GM18861 (cell line): ENCODE measurements at regions not wholly inside any gene's neighbourhood (a gene's known extent, or its start where the extent isn't known, plus 50 kb on each side); places are given as distances from the start of the nearest gene placed in this dataset.
A peak's percentile ranks its signal among the peaks of the same experiment; 100 is the strongest.
"Not testable (repeated sequence)": the region's sequence is repeated elsewhere in the genome, so short reads cannot be mapped to it uniquely, and the experiment has no call there.

Experiments used
- ATAC-seq: cut with Tn5 transposase; IDR thresholded peaks from one replicate; pipeline ENCODE4 v1.9.1; 2021; ENCODE audit not compliant: unreplicated experiment

DNA sequence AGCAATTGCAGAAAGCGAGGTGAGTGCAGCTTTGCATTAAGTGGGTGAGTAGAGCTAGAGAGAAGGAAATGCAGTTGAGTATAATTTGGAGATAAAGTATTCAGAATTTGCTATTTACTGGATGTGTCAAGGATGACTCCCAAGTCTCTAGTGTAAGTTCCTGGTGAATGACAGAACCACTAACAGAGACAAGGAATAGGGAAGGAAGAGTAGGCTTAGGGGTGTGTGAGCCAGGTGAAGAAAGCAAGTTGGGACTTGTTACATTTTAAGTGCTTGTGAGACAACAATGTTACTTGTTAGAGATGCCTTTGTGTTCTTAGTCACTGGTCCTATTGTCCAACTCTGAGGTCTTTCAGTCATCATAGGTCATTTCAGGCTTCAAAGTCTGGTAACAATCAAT lies 70.8 kb downstream of the TBC1D26 start:
- ATAC-seq: not testable (repeated sequence)

DNA sequence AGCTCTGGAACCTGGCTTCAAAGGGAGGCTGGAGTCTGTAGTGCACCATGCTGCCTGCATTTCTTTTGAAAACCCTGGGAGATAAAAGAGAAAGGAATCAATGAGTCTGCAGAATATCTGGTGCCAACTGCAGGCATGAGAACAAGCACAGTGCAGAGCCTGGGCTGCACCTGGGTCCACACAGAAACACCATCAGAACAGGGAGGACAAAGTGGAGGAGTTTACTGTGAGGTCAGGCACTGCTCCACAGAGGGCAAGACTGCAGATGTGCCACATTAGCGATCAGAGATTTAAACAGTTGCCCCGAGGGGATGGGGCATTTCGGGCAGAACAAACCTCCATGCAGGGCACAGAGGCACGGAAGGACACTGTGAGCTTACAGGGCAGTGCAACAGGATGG lies 74.7 kb downstream of the TBC1D26 start:
- not testable (repeated sequence) for ATAC-seq

DNA sequence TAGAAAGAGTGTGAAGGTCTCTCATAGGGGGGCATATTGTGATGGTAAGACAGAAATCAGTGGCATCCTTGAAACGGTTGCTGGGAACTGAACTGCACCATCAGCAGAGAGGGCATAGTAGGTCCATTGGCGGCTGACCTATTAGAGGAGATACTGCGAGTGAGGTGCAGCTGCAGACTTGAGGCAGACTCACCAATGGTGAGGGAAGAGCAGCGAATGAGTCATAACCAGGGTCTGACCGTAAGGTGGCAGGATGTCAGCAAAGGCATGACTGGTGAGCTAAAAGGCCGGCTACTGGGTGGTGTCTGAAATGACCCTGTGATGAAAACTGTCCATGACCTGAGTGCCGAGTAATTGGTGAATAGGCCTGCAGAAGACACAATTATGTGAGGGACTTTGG lies 81.3 kb downstream of the TBC1D26 start:
- not testable (repeated sequence) for ATAC-seq

DNA sequence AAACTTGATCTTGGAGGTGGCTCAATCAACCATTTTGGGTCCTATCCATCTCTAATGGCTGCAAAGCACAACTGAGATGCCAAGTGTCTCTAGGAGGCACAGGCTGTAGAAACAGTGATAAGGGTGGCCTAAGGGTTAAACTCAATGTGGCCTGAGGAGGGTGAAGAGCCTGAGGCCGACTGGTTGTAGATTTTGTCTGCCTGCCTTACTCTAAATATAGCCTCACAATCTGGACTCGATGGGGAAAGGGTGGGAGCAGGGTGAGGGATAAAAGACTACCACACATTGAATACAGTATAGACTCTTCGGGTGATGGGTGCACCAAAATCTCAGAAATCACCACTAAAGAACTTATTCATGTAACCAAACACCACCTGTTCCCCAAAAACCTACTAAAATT lies 81.9 kb downstream of the TBC1D26 start:
- ATAC-seq: not testable (repeated sequence)

DNA sequence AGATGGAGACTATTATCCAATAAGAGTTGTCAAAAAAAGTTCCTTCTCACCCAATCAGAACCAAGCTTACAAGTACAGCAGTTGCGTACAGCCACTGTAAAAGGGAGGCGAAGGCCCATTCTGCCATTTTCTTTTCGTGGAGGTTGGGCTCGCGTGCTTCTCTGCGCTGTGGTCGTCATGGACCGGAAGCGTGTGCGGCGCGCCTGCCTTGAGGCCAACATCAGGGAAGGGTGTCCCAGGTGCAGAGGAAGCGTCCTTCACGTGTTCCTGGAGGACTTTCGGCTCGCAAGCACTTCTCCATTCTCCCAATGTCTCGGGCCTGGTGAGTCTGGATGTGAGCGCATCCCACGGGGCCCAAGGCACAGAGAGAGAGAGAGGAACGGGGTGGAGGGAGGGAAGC lies 85.8 kb downstream of the TBC1D26 start:
- ATAC-seq: not testable (repeated sequence)

DNA sequence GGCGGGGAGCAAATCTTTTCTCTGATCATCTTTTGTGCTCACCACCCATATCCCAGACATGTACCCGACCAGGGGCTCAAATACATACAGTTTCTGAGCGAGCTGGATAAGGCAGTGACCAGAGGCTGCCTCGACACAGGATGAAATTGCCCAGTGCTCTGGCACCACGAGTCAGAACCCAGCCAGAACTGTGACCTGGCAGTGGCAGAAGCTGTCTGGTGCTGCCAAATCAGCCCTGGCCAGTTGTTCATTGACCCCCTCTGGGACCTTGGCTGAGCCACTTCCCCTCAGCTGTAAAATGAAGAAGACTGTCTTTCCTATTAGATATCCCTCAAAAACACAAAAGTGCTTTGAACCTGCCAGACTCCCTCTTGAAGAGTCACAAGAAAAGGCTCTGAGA lies 90.2 kb downstream of the TBC1D26 start:
- ATAC-seq: not testable (repeated sequence)

DNA sequence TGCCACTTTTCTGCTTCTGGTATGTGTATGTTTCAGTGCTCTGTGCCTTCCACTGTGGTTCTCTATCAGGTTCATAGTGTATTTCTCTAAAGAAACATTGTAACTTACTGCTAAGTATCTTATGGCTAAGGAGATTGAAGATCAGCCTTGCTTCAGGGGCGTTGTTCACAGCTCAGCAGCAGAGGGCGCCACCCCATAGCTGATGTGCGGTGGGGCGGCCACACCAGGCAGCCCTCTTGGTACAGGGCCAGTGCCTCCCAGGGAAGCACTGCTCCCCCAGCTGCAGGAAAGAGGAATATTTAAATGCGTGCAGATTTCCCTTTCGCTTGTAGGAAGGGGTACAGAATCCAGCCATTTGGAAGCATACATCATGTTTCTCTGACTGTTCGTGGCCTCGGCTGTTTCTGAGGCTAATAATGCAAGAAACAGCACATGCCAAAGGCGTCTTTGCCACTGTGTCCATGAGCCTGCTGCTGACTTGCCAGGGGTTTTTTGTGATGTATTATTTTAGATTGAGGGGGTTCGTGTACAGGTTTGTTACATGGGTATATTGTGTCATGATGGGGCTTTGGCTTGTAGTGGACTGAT lies 96.7 kb downstream of the TBC1D26 start:
- ATAC-seq: peak; percentile 35

DNA sequence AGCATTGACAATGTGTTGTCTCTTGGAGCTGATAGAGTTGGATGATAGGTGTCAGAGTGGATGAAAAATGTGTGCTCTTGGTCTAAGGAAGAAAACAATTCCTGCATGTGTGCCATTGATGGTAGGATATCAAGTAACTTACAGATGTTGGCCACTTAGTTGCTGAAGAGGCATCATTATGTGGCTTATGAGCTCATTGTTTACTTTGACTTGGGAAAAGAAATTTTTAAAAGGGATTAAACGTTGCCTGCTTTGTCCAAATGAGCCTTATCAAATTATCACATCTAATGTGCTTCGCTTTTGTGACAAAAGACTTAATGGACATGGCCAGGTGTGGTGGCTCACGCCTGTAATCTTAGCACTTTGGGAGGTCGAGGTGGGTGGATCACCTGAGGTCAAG lies 98.1 kb downstream of the TBC1D26 start:
- ATAC-seq: not testable (repeated sequence)

DNA sequence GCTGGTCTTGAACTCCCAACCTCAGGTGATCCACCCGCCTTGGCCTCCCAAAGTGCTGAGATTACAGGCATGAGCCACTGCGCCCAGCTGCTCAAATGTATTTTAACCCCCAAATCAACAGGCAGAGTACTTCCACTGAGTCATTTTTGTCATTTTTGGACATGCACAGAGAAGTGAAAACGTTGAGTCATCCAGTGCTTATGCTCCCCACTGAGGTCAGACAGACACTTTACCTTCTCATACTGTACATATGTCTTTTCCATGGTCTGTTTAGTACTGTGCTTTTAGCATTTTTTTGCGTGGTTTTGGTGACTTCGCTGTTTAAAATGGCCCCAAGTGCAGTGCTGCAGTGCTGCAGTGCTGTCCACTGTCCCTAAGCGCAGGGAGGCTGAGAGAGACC lies 99.1 kb downstream of the TBC1D26 start:
- ATAC-seq: peak; percentile 91

DNA sequence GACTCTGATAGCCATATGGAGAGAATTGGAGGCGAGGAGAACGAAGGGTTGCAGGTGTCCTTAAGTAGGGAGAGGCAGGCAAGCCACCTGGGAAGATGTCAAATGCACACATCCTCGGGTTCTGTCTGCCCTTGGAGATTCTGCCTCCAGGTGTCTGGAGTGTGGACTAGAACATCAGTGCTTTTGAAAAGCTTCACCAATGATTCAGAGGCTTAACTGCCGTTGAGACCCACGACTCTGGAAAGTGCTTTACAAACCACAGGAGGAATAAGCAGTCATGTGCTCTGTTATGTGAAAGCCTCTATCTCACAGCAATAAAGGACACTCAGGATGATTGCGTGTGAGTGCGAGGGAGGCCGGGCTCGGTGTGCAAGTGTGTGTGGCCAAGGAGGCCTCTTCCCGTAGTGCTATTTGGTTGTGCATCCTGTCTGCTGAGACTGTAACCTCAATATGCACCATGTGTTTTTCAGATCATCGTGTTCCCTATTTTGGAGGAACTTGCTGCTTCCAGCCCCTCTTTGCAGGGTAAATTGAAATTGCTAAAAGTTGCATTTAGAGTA lies 100.9 kb downstream of the TBC1D26 start:
- ATAC-seq: not testable (repeated sequence)

DNA sequence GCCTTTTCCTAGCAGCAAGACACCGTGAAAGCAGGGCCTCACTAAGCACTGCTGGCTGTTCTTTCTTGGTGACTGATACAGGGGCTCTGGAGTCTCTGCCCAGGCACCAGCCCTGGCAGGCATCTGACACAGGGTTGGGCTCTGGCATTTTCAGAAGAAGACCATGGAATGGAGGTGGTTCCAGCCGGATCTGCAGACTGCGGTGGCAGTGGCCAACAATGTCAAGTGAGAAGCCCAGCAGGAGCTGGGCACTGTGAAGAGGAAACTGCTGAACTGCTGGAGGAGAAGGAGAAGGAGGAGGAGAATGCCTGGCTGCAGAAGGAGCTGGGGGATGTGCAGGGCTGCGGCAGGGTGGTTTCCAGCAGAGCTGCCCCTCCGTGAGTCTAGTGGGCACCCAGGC lies 101.8 kb downstream of the TBC1D26 start:
- ATAC-seq: not testable (repeated sequence)

DNA sequence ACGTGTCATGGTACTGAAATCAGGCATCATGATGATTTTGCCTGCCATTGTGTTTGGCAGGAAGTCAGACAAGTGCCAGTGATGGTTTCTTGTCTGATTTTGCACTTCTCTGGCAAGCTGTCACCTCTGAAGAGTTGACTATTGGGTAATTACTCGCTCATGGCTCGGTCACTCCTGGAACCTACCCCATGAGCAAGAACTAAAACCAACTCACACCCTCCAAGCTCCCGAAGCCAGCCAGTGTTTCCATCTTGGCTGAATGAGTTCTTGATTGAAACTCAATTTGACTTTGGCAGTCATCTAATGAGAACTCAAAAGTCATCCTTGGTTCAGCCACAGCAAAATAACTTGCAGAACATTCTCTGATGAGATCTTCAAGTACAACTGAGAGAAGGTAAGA lies 103.4 kb downstream of the TBC1D26 start:
- ATAC-seq: not testable (repeated sequence)

DNA sequence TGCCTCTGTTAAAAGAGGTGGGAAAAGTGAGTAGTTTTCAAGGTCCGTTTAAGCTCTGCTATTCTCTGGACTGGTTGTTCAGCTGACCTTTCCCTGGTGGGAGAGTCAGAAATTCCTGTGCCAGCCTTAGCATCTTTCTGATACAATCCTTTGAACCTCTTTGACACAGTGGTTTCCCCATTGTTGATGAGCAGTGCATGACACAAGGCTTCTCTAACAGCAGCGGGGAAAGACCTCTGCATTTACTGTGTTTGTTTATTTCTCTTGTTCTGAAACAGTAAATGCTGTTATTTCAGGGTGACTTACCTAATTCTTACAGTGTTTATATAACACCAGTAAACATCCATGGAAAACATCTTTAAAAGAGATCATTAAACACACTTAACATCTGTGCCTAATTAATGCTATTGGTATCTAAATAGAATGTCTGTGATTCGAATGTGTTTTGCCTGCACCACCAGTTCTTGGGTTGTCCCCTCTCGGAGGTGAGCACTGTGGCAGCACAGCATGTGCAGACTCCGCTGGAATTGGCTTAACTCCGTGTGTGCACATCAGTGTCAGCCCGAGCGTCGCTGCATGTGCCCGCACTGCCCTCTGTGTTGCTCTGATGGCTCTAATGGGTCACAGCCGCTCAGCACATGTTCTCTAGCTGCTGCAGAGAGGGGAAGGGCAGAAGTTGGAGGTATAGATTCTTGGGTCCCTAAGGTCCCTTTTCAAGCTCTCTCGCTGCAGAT lies 104.3 kb downstream of the TBC1D26 start:
- not testable (repeated sequence) for ATAC-seq

DNA sequence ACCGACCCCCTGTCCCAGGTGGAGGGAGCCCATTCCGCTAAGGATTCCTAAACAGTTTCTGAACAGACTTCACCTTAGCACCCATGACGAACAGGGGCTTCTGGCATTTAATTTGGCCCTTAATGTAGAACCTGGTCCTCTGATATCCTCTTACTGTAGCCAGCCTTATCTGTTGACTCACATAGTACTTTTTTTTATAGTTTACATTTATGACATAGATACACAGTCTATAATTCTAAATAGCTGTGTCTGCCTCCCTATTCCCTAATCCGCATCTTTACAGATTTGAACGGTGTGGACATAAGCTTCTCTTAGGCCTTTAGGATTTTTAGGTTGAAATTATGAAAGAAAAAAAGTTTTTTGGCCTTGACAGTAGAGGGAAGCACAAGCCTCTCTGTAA lies 104.9 kb downstream of the TBC1D26 start:
- ATAC-seq: not testable (repeated sequence)

DNA sequence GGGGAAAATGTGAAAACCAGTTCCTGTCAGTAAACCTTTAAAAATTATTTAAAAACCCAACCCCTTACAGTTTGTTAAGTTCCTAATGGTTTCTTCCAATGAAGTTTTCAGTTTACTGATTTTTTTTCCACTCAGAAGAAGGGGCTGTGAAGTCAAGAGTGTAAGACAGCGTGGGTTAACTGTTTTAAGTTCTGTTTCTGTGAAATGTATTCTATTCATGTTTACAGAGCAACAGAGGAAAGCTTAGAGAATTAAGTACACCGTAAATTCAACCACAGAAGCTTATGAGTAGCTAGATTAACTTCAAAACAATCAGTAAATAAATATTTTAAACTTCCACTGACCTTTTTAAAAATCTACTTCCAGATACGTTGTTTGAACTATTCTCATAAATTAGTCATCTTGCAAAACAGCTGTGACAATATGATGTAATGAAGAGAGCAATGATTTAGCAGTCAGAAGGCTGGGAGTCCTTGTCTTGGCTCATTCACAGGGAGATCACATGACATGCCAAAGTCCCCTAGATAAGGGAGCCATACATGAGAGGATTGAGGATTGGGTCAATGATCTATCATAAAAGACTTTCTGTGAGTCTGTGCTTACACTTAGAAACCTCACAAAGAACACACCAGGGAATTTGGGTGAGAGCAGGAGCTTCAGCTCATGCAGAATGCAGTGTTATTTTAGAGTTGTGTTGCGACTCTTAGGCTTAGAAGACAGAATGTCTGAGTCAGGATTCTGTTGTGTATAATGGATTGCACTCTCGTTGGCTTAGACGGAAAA lies 97.3 kb upstream of the ADORA2B start:
- ATAC-seq: not testable (repeated sequence)

DNA sequence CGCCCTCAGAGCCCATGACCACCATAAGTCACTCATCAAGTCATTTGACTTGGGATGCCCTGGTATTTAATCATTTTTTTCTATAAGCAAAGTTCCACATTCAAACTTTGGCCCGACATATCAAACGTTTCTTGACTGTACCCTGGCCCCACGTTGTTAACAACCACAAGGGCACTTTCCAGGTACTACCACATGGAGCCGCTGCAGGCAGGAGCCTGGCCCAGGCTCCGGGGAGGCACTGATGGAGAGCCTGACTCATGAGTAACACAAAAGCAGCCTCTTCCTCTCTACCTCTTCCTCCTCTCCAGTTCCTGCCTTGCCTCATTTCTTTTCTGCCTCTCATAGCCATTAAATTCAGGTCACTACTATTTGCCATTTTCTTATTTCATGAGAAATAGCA lies 95.9 kb upstream of the ADORA2B start:
- ATAC-seq: not testable (repeated sequence)

DNA sequence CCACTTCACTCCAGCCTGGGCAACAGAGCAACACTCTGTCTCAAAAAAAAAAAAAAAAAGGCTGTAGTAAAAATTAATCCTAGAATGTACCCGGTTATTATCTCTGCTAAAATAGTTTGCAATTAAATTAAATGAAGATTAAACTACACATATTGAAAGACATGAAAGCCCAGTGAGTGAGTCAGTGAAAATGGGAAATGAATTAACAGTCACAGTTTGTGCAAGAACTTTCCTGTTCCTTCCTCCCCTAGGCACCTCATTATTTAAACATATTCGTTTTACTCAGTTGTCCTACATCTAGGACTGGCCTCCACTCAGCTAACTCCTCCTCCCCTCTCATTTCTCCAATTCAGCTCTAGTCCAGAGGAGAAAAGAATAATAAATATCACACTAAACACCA lies 94.9 kb upstream of the ADORA2B start:
- not testable (repeated sequence) for ATAC-seq

DNA sequence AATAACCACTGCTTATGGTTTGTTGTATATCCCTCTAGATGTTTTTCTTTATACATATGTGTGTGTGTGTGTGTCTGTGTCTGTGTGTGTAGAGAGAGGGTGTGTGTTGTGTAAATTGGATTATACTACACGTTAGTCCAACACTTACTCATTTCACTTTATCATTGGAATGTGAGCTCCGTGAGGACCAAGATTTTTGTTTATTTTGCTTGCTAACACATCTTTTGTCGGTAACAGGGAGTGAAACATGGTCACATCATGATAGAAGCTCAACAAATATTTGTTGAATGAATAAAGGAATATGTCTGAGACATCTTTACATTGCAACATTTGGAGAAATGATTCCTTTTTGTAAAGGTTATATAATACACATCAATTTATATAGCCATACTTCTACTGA lies 94.2 kb upstream of the ADORA2B start:
- not testable (repeated sequence) for ATAC-seq

DNA sequence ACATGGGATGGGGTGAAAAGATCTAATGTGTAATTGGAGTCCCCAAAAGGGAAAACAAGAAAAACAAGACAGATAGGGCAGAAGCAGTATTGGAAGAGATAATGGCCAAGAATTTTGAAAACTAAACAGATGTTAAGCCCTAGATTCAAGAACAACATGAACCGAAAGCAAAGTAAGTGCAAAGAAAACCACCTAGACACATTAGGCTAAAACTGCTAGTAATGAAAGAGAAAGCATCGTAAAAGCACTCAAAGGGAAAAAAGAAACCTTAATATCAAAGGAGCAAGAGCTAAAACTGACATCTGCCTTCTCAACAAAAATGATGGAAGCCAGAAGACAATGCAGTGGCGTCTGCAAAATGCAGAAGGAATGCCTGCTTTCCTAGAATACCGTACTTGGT lies 92.1 kb upstream of the ADORA2B start:
- not testable (repeated sequence) for ATAC-seq

DNA sequence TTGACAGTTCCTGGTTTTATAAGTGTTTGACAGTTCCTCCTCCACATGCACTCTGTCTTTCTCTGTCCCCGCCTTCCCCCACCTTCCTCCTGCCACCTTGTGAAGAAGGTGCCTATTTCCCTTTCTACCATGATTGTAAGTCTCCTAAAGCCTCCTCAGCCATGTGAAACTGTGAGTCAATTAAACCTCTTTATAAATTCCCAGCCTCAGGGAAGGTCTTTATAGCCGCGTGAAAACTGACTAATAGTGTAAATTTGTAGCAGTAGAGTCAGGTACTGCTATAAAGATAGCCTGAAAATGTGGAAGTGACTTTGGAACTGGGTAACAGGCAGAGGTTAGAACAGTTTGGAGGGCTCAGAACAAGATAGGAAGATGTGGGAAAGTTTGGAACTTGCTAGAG lies 88.7 kb upstream of the ADORA2B start:
- not testable (repeated sequence) for ATAC-seq

DNA sequence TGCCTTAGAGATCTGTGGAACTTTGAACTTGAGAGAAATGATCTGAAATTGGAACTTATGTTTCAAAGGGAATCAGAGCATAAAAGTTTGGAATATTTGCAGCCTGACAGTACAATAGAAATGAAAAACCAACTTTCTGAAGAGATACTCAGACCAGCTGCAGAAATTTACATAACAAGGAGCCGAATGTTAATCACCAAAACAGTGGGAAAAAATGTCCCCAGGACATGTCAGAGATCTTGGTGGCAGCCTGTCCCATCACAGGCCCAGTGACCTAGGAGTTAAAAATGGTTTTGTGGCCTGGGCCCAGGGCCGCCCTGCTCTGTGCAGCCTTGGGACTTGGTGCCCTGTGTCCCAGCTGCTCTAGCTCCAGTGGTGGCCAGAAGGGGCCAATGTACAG lies 88.2 kb upstream of the ADORA2B start:
- not testable (repeated sequence) for ATAC-seq

DNA sequence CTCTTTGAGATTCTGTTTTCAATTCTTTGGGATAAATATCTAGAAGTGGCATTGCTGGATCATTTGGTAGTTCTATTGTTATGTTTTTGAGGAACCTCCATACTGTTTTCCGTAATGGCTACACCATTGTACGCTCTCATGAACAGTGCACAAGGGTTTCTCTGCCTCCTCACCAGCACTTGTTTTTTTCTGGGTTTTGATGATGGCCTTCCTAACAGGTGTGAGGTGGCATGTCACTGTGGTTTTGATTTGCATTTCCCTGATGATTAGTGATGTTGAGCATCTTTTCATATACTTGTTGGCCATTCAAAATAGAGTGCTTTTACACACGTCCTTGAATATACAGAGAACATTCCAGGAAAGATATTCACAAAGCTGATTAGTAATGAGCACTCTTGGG lies 86.8 kb upstream of the ADORA2B start:
- ATAC-seq: not testable (repeated sequence)
